Endothelial cell of umbilical vein (primary cell): ENCODE measurements at regions not wholly inside any gene's neighbourhood (a gene's known extent, or its start where the extent isn't known, plus 50 kb on each side); places are given as distances from the start of the nearest gene placed in this dataset.

Experiments
- BruUV-seq: library from RNA; stranded (reverse); fragments of 400-500 nt; replicated peaks from 2 replicates; lab custom pipeline; 2021; lab: Mats Ljungman, UMichigan
- CTCF ChIA-PET: fragments of 300-600, 350-600 bp; sonication (Branson Sonifier 250); formaldehyde crosslinking; loops from one replicate; lab custom pipeline; 2021; ENCODE audit warnings: antibody characterized with exemption, inconsistent platforms; lab: Charles Lee
- POLR2A ChIA-PET: fragments of 300-600, 350-600 bp; sonication (Branson Sonifier 250); formaldehyde crosslinking; loops from one replicate; lab custom pipeline; 2021; ENCODE audit warnings: antibody characterized with exemption, inconsistent platforms; lab: Charles Lee
- DNase-seq: peaks from one replicate; pipeline ENCODE4 v3.0.0-alpha.2; 2011; ENCODE audit warnings: low read depth, low spot score
- FAIRE-seq: peaks from 2 replicates; lab custom pipeline; 2011; peaks lifted over from hg19 to GRCh38; lab: Jason Lieb, UNC
- H2AFZ ChIP-seq: 2 replicates; pipeline ENCODE4 v1.6.0; 2012; ENCODE audit warnings: low read depth, low read length, control low read depth, inconsistent platforms
- H3K27ac ChIP-seq: 2 replicates; pipeline ENCODE4 v1.5.1; 2011; ENCODE audit warnings: low read depth, mild to moderate bottlenecking, control low read depth, low read length, moderate library complexity; ENCODE audit not compliant: insufficient read depth
- H3K27me3 ChIP-seq, 2 experiments: 2 replicates each; pipeline versions ENCODE4 v1.6.0 to v1.6.1; 2011; ENCODE audit warnings: low read length in 2 of 2, mixed read lengths in 1 of 2; ENCODE audit not compliant: control insufficient read depth in 2 of 2, insufficient read depth in 2 of 2
- H3K36me3 ChIP-seq, 2 experiments: 2 replicates in 1 of 2; 3 replicates in 1 of 2; pipeline ENCODE4 v1.5.1; 2011; ENCODE audit warnings: low read length in 2 of 2, mild to moderate bottlenecking in 1 of 2, moderate library complexity in 1 of 2; ENCODE audit not compliant: control insufficient read depth in 2 of 2, insufficient read depth in 2 of 2; ENCODE audit errors: extremely low read depth in 1 of 2
- H3K4me1 ChIP-seq: 3 replicates; pipeline ENCODE4 v1.5.1; 2011; ENCODE audit warnings: mild to moderate bottlenecking, low read length; ENCODE audit not compliant: control insufficient read depth, insufficient read depth; ENCODE audit errors: extremely low read depth
- H3K4me2 ChIP-seq: 2 replicates; pipeline ENCODE4 v1.6.1; 2011; ENCODE audit warnings: low read length, control low read depth, mixed read lengths; ENCODE audit not compliant: insufficient read depth
- H3K4me3 ChIP-seq, 3 experiments: fragments of 200-600 bp in 1 of 3; sonication (generic), shearing (Covaris generic) in 1 of 3; replicated peaks in 1 of 3; 2 replicates each; pipeline ENCODE4 v1.5.1; 2011 to 2016; ENCODE audit warnings: control low read depth in 3 of 3, low read length in 3 of 3, mild to moderate bottlenecking in 2 of 3, inconsistent platforms in 1 of 3, low read depth in 1 of 3, moderate library complexity in 1 of 3; ENCODE audit not compliant: insufficient read depth in 1 of 3
- H3K79me2 ChIP-seq: 2 replicates; pipeline ENCODE4 v1.6.0; 2012; ENCODE audit warnings: low read length, inconsistent platforms; ENCODE audit not compliant: control insufficient read depth, insufficient read depth
- H3K9ac ChIP-seq: replicated peaks from 2 replicates; pipeline ENCODE3; 2011; ENCODE audit warnings: low read length, control low read depth; ENCODE audit not compliant: insufficient read depth; ENCODE audit errors: extremely low read depth
- H3K9me1 ChIP-seq: replicated peaks from 3 replicates; pipeline ENCODE4 v1.6.0; 2011; ENCODE audit warnings: mild to moderate bottlenecking, low read length; ENCODE audit not compliant: control insufficient read depth, insufficient read depth; ENCODE audit errors: extremely low read depth
- H3K9me3 ChIP-seq: replicated peaks from 2 replicates; pipeline ENCODE4 v1.5.1; 2012; ENCODE audit warnings: low read length, inconsistent platforms; ENCODE audit not compliant: control insufficient read depth, insufficient read depth
- H4K20me1 ChIP-seq: replicated peaks from 2 replicates; pipeline ENCODE3; 2011; ENCODE audit warnings: mild to moderate bottlenecking, low read length; ENCODE audit not compliant: control insufficient read depth, insufficient read depth; ENCODE audit errors: extremely low read depth
- CTCF ChIP-seq, 2 donors: IDR thresholded peaks; 1 replicate in 1 of 2; 2 replicates in 1 of 2; pipeline ENCODE4 v1.5.1; 2011; ENCODE audit warnings: low read length in 2 of 2, mild to moderate bottlenecking in 2 of 2, moderate library complexity in 2 of 2, control low read depth in 1 of 2, inconsistent platforms in 1 of 2, low read depth in 1 of 2; ENCODE audit not compliant: insufficient read depth in 1 of 2; ENCODE audit errors: extremely low read depth in 1 of 2
- EZH2 ChIP-seq: IDR thresholded peaks from 2 replicates; pipeline ENCODE4 v1.6.1; 2012; ENCODE audit warnings: borderline replicate concordance, low read depth, mild to moderate bottlenecking, moderate library complexity, low read length, inconsistent platforms; ENCODE audit not compliant: severe bottlenecking
- FOS ChIP-seq: IDR thresholded peaks from 2 replicates; pipeline ENCODE4 v1.6.1; 2011; ENCODE audit warnings: mild to moderate bottlenecking, low read length, moderate library complexity, borderline replicate concordance; ENCODE audit not compliant: insufficient read depth
- GATA2 ChIP-seq: IDR thresholded peaks from 2 replicates; pipeline ENCODE4 v1.7.0; 2011; ENCODE audit warnings: low read depth, mild to moderate bottlenecking, moderate library complexity, mixed read lengths, low read length; ENCODE audit not compliant: insufficient read length, insufficient read depth
- JUN ChIP-seq: IDR thresholded peaks from 2 replicates; pipeline ENCODE4 v1.6.1; 2011; ENCODE audit warnings: borderline replicate concordance, low read depth; ENCODE audit not compliant: insufficient read length, insufficient read depth
- MAX ChIP-seq: IDR thresholded peaks from 2 replicates; pipeline ENCODE4 v1.6.1; 2011; ENCODE audit not compliant: insufficient read depth, insufficient read length
- MYC ChIP-seq: IDR thresholded peaks from one replicate; pipeline ENCODE4 v1.6.1; 2011; ENCODE audit warnings: mild to moderate bottlenecking, low read depth, low read length
- POLR2A ChIP-seq: IDR thresholded peaks from 2 replicates; pipeline ENCODE4 v1.6.1; 2012; ENCODE audit warnings: low read depth, mild to moderate bottlenecking, control low read depth, low read length
- POLR2AphosphoS5 ChIP-seq: IDR thresholded peaks from 2 replicates; pipeline ENCODE4 v1.6.1; 2012; ENCODE audit warnings: low read depth, mild to moderate bottlenecking, control low read depth, low read length, moderate library complexity; ENCODE audit not compliant: insufficient read depth
- dilution Hi-C: fragments of 300-500 bp; cut with MboI; formaldehyde crosslinking; loops from one replicate; pipeline ENCODE4 v1.15.0; 2019; ENCODE audit warnings: low sequenced_read_pairs; ENCODE audit not compliant: extremely low pct_ligation_motif_present
- intact Hi-C: fragments of 100-400 bp; cut with micrococcal nuclease; formaldehyde crosslinking; loops from one replicate; pipeline ENCODE4 v1.10.0; 2022

GRCh38 chr14:100424504-100425428 is 101.6 kb downstream of the SLC25A47 start:
- Histone ChIP-seq H3K9me1 (no peaks in the 10 kb centered on the region), H3K4me3 (no peak overlapping the region), H4K20me1 (peaks cover 2% of the 10 kb centered on the region), H3K36me3 (no peaks in the 10 kb centered on the region), H3K27me3 (no peaks in the 10 kb centered on the region), H3K79me2 (no peaks in the 10 kb centered on the region), H3K9ac (no peak overlapping the region), H3K27ac (no peak overlapping the region), H2AFZ (no peak overlapping the region), H3K9me3 (no peaks in the 10 kb centered on the region), H3K4me2 (no peak overlapping the region), H3K4me1 (no peaks in the 10 kb centered on the region)
- no TSS peak for BruUV-seq
- POLR2A ChIA-PET, result no interaction called here
- CTCF ChIA-PET, result interaction anchor here (1.0 to 2.2 kb wide), 4 partner anchors 9 to 221 kb away, joined by 3 to 5 read pairs (median 5); no protein-coding TSS in a partner anchor
- DNase-seq (no peak), FAIRE-seq (no peak)
- intact Hi-C loops (no loop called here), dilution Hi-C loops (loop anchor here (25.0 kb wide), 1 partner anchor 238 kb away; no protein-coding TSS in a partner anchor)
- TF ChIP-seq MAX, result no peak

GRCh38 chr14:100425429-100425827 is 102.3 kb downstream of the SLC25A47 start:
- H4K20me1 ChIP-seq, result peaks cover 2% of the 10 kb centered on the region
- FAIRE-seq, result no peak
- BruUV-seq, result no TSS peak
- H3K9me1 ChIP-seq, result no peaks in the 10 kb centered on the region
- no peak overlapping the region for H2AFZ ChIP-seq
- H3K27ac ChIP-seq, result no peak overlapping the region
- H3K27me3 ChIP-seq, result no peaks in the 10 kb centered on the region
- H3K9me3 ChIP-seq, result no peaks in the 10 kb centered on the region
- H3K4me1 ChIP-seq, result no peaks in the 10 kb centered on the region
- dilution Hi-C loops, result no loop called here
- no peak for DNase-seq
- intact Hi-C loops, result no loop called here
- no peak overlapping the region for H3K4me2 ChIP-seq
- no peak overlapping the region for H3K4me3 ChIP-seq
- H3K36me3 ChIP-seq, result no peaks in the 10 kb centered on the region
- CTCF ChIA-PET, result interaction anchor here (1.0 to 2.2 kb wide), 4 partner anchors 9 to 220 kb away, joined by 3 to 5 read pairs (median 5); no protein-coding TSS in a partner anchor
- TF ChIP-seq FOS (no peak), POLR2A (no peak), CTCF (IDR thresholded peaks at IDR 0.05; ENCODE audit: extremely low read depth in 1 of 2, insufficient read depth in 1 of 2, low read depth in 1 of 2, low read length in 2 of 2) (no peak), GATA2 (no peak), POLR2AphosphoS5 (no peak), EZH2 (no peak), JUN (no peak), MYC (no peak), MAX (no peak)
- no peak overlapping the region for H3K9ac ChIP-seq
- POLR2A ChIA-PET, result no interaction called here
- H3K79me2 ChIP-seq, result no peaks in the 10 kb centered on the region
